SK-N-SH treated with all-trans-retinoic acid at 6 μM for 48 hours (cell line): ENCODE measurements at regions not wholly inside any gene's neighbourhood (a gene's known extent, or its start where the extent isn't known, plus 50 kb on each side); places are given as distances from the start of the nearest gene placed in this dataset.
"Not testable (repeated sequence)": the region's sequence is repeated elsewhere in the genome, so short reads cannot be mapped to it uniquely, and the experiment has no call there.

ENCODE experiments used
- ARNTL ChIP-seq: fragments of 450-650 bp; formaldehyde crosslinking; IDR thresholded peaks from 2 replicates; pipeline ENCODE4 v1.5.0; 2020; ENCODE audit warnings: low read depth, mild to moderate bottlenecking, moderate library complexity, borderline replicate concordance
- BACH2 ChIP-seq: fragments of 250-450 bp; sonication (Bioruptor Pico); IDR thresholded peaks from 2 replicates; pipeline ENCODE4 v1.9.0; 2021; ENCODE audit warnings: mild to moderate bottlenecking, borderline replicate concordance
- GLIS3 ChIP-seq: fragments of 250-450 bp; sonication (Bioruptor Pico); IDR thresholded peaks from 2 replicates; pipeline ENCODE4 v1.5.0; 2020; ENCODE audit warnings: mild to moderate bottlenecking, moderate library complexity
- RARB ChIP-seq: fragments of 250-450 bp; sonication (Bioruptor Pico); IDR thresholded peaks from 2 replicates; pipeline ENCODE4 v1.8.0; 2021; ENCODE audit warnings: mild to moderate bottlenecking, moderate library complexity
- TOX ChIP-seq: fragments of 250-450 bp; sonication (Bioruptor Pico); IDR thresholded peaks from 2 replicates; pipeline ENCODE4 v1.8.0; 2021; ENCODE audit warnings: mild to moderate bottlenecking, moderate library complexity, borderline replicate concordance
- TSHZ2 ChIP-seq: fragments of 250-450 bp; sonication (Bioruptor Pico); IDR thresholded peaks from 2 replicates; pipeline ENCODE4 v1.5.0; 2020; ENCODE audit warnings: mild to moderate bottlenecking, moderate library complexity
- ZC3H10 ChIP-seq: fragments of 250-450 bp; sonication (Bioruptor Pico); IDR thresholded peaks from 2 replicates; pipeline ENCODE4 v1.5.1; 2021; ENCODE audit warnings: mild to moderate bottlenecking, moderate library complexity
- ZFP3 ChIP-seq: fragments of 250-450 bp; sonication (Bioruptor Pico); IDR thresholded peaks from 2 replicates; pipeline ENCODE4 v1.5.0; 2020; ENCODE audit warnings: mild to moderate bottlenecking, moderate library complexity
- ZNF565 ChIP-seq: fragments of 450-650 bp; formaldehyde crosslinking; conservative IDR thresholded peaks from 2 replicates; pipeline ENCODE4 v1.5.0; 2020; ENCODE audit warnings: low read depth, mild to moderate bottlenecking, moderate library complexity
- TF ChIP-seq, protein P1 (sequence below): fragments of 250-450 bp; sonication (Bioruptor Pico); IDR thresholded peaks from 2 replicates; pipeline ENCODE4 v1.8.0; 2020; ENCODE audit warnings: mild to moderate bottlenecking, moderate library complexity, borderline replicate concordance
- TF ChIP-seq, protein P2 (sequence below): fragments of 250-450 bp; sonication (Bioruptor Pico); IDR thresholded peaks from 2 replicates; pipeline ENCODE4 v1.8.0; 2021; ENCODE audit warnings: low read depth, mild to moderate bottlenecking, moderate library complexity, borderline replicate concordance

- TF ChIP-seq ZFP3; ARNTL (CRISPR knock-in tag); GLIS3 (CRISPR knock-in tag); TOX (CRISPR knock-in tag); ZNF565; RARB; ZC3H10; TSHZ2 (CRISPR knock-in tag); BACH2 (CRISPR knock-in tag): not testable (repeated sequence)
- TF ChIP-seq, protein P1, sequence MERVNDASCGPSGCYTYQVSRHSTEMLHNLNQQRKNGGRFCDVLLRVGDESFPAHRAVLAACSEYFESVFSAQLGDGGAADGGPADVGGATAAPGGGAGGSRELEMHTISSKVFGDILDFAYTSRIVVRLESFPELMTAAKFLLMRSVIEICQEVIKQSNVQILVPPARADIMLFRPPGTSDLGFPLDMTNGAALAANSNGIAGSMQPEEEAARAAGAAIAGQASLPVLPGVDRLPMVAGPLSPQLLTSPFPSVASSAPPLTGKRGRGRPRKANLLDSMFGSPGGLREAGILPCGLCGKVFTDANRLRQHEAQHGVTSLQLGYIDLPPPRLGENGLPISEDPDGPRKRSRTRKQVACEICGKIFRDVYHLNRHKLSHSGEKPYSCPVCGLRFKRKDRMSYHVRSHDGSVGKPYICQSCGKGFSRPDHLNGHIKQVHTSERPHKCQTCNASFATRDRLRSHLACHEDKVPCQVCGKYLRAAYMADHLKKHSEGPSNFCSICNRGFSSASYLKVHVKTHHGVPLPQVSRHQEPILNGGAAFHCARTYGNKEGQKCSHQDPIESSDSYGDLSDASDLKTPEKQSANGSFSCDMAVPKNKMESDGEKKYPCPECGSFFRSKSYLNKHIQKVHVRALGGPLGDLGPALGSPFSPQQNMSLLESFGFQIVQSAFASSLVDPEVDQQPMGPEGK (CRISPR knock-in tag) = not testable (repeated sequence)
- TF ChIP-seq, protein P2, sequence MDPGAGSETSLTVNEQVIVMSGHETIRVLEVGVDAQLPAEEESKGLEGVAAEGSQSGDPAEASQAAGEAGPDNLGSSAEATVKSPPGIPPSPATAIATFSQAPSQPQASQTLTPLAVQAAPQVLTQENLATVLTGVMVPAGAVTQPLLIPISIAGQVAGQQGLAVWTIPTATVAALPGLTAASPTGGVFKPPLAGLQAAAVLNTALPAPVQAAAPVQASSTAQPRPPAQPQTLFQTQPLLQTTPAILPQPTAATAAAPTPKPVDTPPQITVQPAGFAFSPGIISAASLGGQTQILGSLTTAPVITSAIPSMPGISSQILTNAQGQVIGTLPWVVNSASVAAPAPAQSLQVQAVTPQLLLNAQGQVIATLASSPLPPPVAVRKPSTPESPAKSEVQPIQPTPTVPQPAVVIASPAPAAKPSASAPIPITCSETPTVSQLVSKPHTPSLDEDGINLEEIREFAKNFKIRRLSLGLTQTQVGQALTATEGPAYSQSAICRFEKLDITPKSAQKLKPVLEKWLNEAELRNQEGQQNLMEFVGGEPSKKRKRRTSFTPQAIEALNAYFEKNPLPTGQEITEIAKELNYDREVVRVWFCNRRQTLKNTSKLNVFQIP (CRISPR knock-in tag) = not testable (repeated sequence)
Measured at GRCh38 chr2:22475103-22475502, 909.9 kb upstream of the KLHL29 start.
